Non-pigmented ciliary epithelial cell (primary cell): ENCODE measurements at regions not wholly inside any gene's neighbourhood (a gene's known extent, or its start where the extent isn't known, plus 50 kb on each side); places are given as distances from the start of the nearest gene placed in this dataset.
"Not testable (repeated sequence)": the region's sequence is repeated elsewhere in the genome, so short reads cannot be mapped to it uniquely, and the experiment has no call there.

Source experiments
- DNase-seq: peaks from one replicate; pipeline ENCODE4 v3.0.0-alpha.2; 2010; ENCODE audit warnings: low read depth

DNA sequence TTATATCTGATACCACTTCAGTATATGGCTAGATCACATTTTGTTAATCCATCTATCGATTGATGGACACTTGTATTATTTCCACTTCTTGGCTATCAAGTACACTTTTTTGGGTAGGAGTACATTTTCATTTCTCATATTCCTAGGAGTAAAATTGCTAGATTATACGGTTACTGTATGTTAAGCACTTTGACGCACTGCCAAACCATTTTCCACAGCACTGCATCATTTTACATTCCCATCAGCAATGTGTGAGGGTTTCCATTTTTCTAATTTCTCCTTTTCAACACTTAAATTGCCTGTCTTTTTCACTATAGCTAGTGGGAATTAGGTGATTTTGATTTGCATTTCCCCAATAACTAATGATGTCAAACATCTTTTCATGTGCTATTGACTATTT is 179.3 kb upstream of the B3GAT1 start:
- no peak for DNase-seq

DNA sequence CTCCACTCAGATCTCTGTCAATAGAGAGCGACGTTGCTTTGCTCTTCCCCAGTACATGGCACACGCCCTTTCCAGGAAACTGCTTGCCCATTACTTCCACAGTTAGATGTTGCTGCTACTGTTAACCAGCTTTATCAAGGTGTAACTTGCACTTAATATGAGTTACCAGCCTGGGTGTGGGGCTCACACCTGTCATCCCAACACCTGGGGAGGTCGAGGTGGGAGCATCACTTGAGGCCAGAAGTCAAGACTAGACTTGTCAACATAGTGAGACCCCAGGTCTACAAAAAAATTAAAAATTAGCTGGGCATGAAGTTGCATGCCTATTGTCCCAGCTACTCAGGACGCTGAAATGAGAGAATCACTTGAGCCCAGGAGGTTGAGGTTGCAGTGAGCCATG is 177.1 kb upstream of the B3GAT1 start:
- no peak for DNase-seq

DNA sequence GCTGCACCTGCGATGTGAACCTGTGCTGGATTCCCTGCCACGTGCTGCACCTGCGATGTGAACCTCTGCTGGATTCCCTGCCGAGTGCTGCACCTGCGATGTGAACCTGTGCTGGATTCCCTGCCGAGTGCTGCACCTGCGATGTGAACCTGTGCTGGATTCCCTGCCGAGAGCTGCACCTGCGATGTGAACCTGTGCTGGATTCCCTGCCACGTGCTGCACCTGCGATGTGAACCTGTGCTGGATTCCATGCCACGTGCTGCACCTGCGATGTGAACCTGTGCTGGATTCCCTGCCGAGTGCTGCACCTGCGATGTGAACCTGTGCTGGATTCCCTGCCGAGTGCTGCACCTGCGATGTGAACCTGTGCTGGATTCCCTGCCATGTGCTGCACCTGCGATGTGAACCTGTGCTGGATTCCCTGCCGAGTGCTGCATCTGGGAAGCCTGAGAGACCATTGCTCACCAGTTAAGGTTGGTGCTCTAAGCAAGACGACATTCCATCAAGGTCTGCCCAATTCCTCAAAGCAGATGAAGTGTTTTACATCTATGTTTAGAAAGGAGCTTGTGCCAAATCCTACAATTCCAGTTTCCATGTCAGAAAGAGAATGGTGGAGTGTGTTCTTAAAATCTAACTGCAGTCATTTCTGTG is 176.5 kb upstream of the B3GAT1 start:
- not testable (repeated sequence) for DNase-seq

DNA sequence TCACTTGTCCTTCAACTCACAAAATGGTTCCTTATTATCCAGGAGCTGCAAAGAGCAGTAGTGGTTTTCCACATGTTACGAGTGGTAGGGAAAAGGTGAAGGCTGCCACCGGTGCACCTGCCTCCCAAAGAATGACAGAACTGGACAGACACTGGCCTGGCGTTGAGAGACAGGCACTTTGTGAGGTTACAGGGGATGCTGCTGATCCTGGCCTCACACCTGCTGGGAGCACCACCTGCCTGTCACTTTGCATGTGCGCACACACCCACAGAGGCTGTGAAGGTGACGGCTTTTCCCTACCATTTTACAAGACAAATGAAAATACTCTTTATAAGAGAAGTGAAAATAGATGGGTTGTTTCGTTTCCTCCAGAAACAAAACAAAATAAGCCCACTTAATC is 175.3 kb upstream of the B3GAT1 start:
- no peak for DNase-seq

DNA sequence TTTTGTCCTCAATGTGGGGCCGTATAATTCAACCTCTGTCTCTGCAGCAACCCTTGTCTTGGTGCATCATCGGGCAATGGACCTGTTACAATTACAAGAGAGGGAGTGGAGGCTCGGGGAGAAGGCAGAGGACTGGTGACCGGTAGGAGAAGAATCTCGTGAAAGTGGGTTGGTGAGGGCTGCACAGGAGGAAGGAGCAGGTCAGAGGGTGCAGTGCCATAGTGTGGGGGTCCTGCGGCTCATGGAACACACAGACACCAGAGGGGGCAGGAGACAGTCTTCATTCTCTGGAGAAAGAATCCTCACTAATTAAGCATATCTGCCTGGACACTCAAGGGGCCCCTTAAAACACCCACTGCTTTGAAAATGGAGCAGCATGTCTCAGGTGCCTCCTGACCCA is 174.7 kb upstream of the B3GAT1 start:
- DNase-seq: no peak

DNA sequence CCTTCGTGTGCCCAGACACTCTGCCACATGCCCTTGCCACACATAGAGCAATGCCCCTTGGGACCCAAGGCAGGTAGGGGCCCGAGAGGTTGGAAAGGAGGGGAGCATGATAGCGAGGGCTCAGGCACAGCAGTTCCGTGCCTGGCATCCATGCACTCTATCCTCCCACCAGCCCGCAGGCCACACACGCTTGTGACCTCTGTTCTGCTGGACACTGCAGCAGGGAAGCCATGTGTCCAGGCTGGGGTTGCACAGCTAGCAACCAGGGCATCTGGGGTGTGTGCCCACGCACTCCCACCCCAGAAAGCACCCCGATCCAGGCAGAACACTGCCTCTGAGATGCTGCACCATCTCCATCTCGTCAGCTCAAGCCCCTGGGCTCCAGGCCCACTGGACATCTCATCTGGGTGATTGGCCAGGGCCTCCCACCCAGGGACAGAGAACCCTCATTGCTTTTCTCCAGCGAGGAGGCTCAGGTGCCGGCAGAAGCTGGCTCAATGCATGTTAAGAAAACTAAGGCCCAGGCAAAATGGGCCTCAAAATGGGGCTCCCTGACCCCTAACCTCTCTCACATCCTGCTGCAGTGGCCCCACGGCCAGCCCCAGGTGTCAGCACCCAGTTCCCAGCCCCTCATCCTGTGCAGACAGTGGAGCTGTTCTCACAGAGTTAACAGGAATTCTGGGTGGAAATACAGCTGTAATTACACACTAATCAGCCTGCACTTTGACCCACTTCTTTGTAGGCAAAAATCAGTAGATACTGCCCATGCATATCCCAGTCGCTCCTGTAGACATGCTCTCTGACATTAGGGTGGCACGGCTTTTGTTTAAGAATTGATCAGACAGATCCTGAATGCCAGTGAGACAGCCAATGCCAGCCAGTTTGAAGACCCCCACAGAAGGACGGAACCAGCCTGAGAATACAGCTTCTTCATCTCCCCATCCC is 173.9 kb upstream of the B3GAT1 start:
- no peak for DNase-seq

DNA sequence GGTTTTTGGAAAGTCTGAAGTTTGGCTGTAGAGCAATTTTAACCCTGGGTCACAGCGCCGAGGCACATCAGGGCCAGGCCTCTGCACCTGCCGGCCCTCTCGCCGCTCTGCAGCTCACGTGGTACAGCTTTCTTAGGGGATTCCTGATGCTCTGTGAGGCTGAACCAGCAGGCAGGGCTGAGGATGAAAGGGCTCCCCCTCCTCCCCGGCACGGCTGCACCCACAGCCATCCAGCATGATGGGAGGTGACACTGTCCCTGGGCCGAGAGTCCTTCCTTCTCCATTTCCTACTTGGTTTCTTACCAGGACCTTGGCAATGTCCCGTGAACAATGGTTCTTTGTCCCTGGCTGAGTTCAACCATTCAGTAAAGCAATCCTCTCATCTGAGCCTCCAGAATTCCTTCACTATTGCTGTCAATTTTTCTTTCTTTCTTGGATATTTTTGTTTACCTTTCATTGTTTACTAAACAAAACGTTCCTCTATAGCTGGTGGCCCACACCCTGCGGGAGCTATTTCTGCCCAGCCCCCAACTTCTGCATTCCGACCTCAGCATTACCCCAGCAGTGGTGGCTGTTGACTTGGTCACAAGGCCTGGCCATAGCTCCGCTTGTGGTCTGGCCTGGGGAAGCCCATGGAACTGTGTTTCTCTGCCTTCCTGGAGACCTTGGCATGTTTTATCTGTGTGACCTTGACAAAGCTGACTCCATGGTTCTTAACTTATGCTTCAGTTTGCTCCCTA is 172.8 kb upstream of the B3GAT1 start:
- no peak for DNase-seq

DNA sequence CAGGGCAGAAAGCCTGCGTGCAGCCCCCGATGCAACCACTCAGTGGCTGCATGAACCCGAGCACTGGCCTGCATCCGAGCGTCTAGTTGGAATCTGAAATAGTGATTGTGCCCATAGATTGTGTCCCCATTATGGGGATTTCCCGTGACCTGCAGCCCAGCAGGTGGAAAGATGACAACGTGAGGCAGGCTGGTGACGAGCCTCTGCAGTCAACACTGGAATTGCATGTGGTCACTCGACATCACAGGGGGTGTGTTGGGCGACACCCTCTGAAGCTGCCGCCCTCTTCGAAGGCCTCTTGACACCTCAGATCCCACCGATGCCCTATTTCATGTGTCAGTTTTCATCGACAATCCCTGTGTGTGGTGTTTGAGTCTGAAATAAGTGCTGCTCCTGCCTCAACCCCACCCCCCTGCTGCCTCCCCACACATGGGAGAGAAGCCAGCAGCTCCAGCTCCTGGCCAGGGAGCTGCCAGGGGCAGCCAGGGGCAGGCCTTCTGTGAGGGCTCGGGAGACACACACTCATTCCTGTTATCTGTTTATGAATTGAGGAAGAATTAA is 172.0 kb upstream of the B3GAT1 start:
- no peak for DNase-seq

DNA sequence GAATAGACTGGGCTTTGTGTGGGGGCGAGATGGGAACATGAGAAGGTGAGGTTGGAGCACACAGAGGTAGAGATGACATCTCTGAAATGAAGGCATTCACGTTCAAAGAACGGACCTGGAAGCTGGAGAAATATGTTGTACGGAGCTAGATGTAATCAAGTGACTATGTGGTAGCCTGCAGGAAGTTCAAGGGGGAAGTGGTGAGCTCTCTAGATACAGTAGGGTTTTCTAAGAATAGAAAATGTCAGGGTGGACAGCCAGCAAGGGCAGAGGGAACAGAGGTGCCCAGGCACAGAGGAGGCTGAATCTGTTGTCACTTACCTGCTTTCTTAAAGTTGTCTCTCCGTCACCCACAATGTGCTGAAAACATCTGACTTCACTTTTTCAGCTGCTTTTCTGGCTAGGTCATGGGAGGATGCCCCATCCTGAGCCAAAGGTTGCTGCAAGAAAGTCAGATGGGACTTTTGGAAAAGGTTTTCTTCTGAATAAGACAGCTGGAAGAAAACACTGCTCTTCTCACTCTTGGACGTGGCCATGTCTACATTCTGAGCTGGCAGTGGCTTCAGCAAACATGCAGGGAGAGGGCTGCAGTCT is 171.5 kb upstream of the B3GAT1 start:
- no peak for DNase-seq

DNA sequence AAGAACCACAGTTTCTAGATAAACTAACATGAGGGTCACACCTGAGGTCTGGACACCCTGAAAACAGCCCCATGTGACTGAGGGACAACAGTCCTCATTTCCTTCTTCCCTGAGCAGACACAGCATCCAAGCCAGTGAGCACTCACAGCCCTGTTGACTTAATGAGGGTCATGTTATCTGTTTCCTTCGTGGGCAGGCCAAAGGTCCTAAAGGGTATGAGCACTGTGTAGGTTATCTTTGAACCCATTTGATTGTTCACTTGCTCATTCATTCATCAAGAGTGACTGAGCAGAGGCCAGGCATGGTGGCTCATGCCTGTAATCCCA is 170.7 kb upstream of the B3GAT1 start:
- no peak for DNase-seq

DNA sequence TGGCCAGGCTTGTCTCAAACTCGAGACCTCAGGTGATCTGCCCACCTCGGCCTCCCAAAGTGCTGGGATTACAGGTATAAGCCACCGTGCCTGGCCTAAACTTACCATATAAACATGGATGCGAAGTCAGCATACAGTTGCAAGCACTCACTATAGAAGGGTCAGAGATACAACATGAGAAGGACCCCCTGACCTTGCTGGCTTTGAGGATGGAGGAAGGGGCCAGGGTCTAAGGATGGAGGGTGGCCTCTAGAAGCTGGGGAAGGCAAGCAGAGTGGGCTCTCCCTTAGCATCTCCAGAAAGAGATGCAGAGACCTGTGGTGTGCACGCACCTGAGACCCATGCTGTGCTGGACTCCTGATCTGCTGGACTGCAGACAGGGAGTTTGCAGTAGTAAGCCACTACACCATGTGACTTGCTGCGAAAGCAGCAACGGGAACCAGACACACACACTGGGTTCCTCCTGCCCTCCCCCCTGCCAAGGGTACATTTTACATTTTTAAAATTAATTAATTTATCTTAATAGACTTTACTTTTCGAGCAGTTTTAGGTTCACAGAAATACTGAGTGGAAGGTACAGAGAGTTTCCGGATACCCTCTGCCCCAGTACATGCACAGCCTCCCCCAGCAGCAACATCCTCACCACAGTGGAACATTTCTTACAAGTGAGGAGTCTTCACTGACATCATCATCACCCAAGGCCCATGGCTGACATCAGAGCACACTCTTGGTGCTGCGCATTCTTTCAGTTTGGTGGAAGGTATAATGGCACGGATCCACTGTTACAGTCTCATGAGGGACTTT is 170.1 kb upstream of the B3GAT1 start:
- no peak for DNase-seq

DNA sequence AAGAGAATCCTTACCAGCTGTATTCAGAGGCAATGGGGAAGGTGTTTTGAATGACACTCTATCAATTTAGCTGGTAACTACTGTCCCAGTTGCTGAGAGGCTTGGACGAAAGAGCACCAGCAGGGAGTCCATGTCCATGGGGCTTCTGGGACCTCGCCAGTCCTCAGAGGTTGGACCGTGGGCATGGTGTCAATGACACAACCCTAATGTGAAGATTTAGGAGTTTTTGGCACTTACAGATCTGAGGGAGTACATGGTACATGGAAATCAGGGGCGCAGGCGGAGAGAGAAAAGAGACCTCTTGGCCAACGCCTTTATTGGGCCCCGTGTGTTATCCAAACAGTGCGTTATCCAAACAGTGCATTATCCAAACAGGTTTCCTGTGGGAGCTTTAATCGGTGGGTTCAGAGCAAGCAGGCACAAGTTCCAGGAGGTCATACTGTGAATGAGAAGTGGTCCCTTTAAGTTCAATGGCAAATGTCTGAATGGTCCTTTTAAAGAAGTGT is 169.1 kb upstream of the B3GAT1 start:
- DNase-seq: no peak

DNA sequence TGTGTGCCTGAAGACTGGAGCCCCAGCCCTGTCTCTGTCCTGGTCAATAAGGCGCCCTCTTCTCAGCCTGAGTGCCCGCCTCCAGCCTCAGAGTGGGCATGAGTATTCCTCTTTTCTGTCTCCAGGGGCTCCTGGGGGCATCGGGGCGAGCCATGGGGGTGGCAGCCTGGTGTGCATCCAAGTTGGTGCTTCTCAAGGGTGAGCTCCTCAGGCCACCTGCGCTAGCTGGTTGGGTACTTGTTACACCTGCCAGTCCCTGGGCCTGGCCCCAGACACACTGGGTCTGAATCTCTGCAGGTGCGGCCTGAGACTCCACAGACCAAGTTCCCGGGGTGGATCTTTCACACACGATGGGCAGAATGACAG is 168.6 kb upstream of the B3GAT1 start:
- DNase-seq: no peak

DNA sequence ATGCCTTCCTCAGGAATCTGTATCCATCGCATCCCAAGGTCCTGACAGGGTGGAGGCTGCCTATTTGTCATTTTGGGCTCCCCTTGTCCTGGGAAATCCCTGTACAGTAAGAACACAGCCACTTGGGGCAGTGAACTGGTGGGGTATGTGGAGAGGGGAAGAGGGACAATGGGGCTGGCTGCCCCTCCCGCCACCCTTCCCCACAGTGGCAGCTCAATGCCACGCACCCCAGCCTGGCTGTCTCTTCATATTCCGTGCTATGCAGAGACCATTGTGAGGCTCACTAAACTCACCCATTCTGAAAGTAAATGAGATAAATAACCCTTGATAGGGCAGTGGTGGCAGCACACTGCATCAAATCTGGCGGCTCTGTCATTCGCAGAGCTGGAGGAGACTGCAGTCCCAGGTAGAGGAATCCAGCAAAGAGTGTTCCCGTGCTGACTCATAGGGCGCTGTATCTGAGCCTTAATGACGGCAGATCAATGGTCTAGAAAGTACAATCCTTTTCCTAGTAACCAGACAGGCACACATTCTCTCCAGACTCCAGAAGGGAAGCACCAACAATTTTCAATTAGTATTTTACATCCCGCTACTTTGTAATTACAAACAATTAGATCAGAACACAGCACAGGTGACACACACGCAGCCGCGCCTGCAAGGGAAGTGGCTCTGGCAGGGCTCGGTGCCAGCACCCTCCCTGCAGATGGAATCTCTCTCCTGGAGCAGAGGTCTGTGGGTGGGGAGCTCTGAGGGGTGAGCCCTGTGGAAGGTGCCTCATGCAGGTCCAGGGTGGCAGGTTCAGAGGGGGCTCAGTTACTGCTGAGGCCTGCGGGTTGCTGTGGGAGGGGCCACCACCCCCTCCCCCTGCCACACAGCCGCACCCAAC is 167.9 kb upstream of the B3GAT1 start:
- no peak for DNase-seq

DNA sequence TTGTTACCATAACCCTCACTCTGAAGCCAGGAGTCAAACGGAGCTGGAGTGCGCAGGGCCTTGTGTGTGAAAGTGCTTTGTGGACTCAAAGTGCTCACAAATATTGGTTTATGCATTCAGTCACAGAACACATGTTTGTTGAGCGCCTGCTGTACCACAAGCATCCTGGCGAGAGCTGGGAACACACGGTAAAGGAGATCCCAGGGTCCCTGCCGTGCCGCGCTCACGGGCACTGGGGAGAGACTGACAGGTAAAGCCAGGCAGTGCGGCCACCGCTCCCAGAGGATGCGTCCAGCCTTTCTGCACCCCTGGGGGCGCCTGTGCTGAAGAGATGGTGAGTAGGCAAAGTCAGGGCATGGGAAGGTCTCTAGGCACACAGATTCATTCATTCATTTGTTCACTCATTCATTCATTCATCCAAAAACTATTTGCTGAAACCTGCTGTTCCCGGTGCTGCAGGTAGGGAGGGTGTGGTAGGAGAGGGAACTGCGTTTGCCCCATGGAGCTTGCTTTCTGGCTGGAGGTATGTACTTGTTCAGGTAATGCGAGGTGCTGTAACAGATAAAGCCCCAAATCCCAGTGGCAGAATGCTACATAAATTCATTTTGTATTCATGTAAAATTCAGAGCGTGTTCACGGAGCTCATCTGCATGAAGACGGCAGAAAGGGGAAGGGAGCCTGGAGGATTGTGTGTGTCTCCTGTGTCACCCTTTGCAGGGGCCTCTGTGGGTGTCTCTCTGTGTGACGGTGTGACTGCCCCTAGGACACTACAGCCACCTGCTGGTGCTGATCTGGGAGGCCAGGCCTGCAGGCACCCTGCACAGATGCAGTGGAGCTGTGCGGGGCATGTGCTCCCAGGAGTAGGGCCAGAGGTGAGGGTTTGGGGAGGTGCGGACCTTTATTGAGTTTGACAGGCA is 167.0 kb upstream of the B3GAT1 start:
- DNase-seq: no peak

DNA sequence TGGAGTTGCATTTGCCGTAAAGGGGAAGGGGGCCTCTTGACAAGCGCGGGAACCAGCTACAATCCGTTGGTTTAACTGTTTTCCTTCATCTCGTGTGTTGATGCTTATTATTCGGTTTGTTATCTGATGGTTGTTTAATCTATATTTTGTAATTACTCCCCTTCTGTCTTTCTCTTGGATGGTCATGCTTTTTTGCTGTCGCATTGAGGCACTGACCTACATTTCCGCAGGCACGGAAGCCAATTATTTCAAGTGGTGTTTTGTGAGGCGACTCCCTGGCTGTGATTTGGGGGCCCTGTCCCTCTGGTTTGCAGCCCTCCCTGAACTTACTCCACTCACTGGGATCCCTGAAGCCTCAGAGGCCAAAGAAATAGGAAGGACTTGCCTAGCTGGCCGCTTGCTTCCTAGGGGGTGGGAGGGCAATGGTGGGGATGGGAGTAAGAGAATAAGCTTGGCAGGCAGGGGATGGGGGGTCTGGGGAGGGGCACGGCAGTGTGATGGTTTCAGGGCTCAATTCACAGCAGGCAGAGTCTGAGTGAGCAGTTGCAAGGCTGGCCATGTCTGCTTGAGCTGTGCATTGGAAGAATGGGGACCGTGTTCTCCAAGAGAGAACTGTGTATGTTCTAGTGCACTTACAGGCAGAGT is 165.8 kb upstream of the B3GAT1 start:
- no peak for DNase-seq

DNA sequence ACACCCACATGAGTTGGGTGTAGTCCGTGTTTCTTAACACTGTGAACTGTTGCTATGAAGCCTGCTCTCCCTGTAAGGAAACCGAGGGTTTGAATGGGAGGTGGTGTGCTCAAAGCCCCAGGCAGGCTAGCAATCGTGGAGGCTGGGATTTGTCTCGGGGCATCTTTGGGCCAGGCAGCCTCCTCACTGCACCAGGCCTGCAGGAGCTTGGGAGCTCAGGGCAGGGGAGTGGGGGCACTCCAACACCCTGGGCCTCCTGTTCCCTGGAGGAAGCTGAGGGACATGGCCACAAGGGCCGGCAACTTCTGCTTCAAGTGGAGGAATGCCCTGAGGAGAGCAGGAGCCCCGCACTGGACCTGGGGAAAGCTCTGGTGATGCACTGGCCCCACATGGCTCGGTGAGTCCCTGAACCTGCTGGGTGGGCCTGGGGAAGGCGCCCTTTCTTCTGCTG is 164.7 kb upstream of the B3GAT1 start:
- DNase-seq: no peak

DNA sequence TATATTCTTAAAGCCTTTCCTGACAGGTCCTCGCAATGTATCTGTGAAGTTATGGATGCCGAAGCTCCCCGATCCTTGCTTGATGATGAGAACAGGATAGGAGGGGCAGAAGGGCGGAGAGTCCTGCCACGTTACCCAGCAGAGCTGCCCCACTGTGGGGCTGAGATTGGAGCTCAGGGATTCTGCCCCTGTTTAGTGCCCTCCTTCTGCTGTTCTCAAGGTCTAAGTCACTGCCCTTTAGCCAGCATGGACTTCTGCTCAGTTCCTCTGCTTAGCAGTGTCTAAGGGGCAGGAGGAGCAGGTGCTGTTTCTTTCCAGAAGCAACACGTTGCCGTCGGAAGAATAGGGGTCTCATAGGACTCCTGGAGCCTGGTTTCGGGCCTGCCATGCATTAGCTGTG is 164.2 kb upstream of the B3GAT1 start:
- no peak for DNase-seq
